Ovary (tissue), 3 donors: ENCODE measurements at regions not wholly inside any gene's neighbourhood (a gene's known extent, or its start where the extent isn't known, plus 50 kb on each side); places are given as distances from the start of the nearest gene placed in this dataset.

Experiments
- POLR2A ChIP-seq: fragments of 450-650 bp; IDR thresholded peaks from one replicate; pipeline ENCODE4 v1.6.1; 2017; ENCODE audit warnings: antibody characterized with exemption, mild to moderate bottlenecking, moderate library complexity
- TF ChIP-seq, protein P1 (sequence below), 3 donors: fragments of 450-650 bp in 2 of 3; fragments of 200-600 bp in 1 of 3; IDR thresholded peaks; one replicate each; pipeline versions ENCODE4 v1.5.1 to v1.8.0; 2016 to 2022; ENCODE audit warnings: antibody characterized with exemption in 3 of 3, mild to moderate bottlenecking in 1 of 3
- donor health status: DM: no; HTN: no; CAD: no.

DNA sequence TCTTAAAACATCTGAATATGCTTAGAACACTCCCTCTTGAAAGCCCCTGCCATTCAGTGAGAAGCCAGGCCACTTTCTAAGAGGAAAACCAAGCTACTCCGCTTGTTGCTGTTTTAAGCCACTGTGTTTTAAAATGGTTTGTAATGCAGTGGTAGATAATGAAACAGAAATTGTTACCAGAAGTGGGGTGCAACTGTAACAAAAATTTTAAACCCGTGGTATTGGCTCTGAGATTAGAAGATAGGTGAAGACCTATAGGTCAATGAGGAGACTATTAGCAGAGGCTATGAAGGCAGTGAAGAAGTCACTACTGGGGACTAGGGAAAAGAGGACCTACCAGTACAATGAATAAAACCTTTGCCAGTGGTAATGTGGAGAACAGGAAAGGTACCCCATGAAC, 266.5 kb downstream of the IRF8 start:
- TF ChIP-seq, protein P1, sequence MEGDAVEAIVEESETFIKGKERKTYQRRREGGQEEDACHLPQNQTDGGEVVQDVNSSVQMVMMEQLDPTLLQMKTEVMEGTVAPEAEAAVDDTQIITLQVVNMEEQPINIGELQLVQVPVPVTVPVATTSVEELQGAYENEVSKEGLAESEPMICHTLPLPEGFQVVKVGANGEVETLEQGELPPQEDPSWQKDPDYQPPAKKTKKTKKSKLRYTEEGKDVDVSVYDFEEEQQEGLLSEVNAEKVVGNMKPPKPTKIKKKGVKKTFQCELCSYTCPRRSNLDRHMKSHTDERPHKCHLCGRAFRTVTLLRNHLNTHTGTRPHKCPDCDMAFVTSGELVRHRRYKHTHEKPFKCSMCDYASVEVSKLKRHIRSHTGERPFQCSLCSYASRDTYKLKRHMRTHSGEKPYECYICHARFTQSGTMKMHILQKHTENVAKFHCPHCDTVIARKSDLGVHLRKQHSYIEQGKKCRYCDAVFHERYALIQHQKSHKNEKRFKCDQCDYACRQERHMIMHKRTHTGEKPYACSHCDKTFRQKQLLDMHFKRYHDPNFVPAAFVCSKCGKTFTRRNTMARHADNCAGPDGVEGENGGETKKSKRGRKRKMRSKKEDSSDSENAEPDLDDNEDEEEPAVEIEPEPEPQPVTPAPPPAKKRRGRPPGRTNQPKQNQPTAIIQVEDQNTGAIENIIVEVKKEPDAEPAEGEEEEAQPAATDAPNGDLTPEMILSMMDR (IDR thresholded peaks at IDR 0.05): no peak
- no peak for TF ChIP-seq POLR2A
